ENCODE measurements at regions not wholly inside any gene's neighbourhood (a gene's known extent, or its start where the extent isn't known, plus 50 kb on each side); places are given as distances from the start of the nearest gene placed in this dataset.

DNA sequence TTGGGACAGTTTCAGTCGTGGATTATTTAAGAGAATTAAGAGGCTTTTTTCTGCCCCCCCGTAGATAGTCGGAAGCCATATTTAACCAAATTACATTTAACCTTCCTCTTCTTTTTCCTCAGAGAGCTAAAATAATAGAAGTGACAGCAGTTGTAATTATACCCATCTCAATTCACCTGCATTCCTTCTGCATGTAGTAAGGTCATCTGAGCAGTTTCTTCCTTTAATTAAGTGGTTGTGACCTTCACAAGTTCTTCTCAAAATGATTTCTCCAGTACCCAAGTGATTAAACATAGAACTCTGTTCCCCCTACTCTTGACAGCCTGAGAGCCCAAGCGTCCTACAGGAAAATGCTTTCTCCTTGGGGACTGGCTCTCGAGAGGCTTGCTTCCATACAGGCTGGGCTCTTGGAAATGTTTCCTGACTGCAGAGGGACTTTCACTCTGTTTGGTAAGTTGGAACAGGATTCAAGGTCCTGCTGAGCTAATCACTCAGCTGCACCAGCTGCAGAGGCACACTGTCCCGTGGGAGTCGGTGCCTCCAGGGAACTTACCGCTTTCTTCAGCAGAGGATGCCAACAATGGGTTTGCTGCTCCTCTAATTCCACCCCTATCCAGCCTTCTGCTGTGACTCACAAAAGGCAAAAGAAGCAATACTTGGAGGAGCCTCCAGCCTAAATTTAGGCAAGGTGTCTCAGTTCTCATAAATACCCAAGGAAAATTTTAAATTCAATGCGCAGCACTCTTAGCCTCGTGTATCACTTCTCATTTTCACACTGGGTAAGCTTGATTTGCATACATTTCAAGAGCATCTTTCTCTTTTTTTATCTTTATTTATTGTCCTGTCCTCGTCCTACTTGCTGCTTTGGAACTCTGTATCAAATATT, 414.9 kb downstream of the KIF16B start:
- TF ChIP-seq, protein P1, sequence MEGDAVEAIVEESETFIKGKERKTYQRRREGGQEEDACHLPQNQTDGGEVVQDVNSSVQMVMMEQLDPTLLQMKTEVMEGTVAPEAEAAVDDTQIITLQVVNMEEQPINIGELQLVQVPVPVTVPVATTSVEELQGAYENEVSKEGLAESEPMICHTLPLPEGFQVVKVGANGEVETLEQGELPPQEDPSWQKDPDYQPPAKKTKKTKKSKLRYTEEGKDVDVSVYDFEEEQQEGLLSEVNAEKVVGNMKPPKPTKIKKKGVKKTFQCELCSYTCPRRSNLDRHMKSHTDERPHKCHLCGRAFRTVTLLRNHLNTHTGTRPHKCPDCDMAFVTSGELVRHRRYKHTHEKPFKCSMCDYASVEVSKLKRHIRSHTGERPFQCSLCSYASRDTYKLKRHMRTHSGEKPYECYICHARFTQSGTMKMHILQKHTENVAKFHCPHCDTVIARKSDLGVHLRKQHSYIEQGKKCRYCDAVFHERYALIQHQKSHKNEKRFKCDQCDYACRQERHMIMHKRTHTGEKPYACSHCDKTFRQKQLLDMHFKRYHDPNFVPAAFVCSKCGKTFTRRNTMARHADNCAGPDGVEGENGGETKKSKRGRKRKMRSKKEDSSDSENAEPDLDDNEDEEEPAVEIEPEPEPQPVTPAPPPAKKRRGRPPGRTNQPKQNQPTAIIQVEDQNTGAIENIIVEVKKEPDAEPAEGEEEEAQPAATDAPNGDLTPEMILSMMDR (conservative IDR thresholded peaks at IDR 0.05 in 1 of 2, IDR thresholded peaks at IDR 0.05 in 1 of 2; ENCODE audit: low read depth in 1 of 2, low read length in 2 of 2) = no peak
- no peak for TF ChIP-seq EZH2 (IDR thresholded peaks at IDR 0.05; ENCODE audit: low read length, missing control alignments)

All from fibroblast of lung (primary cell).